ENCODE measurements at regions not wholly inside any gene's neighbourhood (a gene's known extent, or its start where the extent isn't known, plus 50 kb on each side); places are given as distances from the start of the nearest gene placed in this dataset.

DNA sequence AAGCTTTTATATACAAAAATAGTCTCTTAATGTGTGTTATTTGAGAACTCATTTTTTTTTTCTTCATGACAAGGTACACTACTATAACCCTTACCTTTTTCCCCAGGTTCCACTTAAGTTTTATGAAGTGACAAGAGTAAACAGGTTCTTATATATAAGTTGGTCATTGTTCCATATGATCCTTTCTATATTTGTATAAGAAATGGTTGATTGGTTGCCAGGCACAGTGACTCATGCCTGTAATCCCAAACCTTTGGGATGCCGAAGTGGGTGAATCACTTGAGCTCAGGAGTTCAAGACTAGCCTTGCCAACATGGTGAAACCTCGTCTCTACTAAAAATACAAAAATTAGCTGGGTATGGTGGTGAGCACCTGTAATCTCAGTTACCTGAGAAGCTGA is 108.3 kb downstream of the PCSK1 start:
- intact Hi-C loops (cut with micrococcal nuclease; ENCODE audit: unreplicated experiment) (no loop called here), in situ Hi-C loops (cut with HindIII; ENCODE audit: low pct_unique_long_range_greater_than_20kb, low sequenced_read_pairs) (no loop called here)
- no peaks in the 10 kb centered on the region for H3K36me3 ChIP-seq (ENCODE audit: control insufficient read depth, insufficient read depth, low read length)
- H3K27me3 ChIP-seq (ENCODE audit: control insufficient read depth, insufficient read depth, low read length), result no peaks in the 10 kb centered on the region
- peaks cover 8% of the 10 kb centered on the region; the same call in 1 of the 2 replicates for H3K4me1 ChIP-seq (ENCODE audit: control insufficient read depth, insufficient read depth, low read length)
- ChIA-PET POLR2A (no interaction called here), CTCF (no interaction called here)
- no peaks in the 10 kb centered on the region for H3K9me3 ChIP-seq (ENCODE audit: control insufficient read depth, insufficient read depth, low read depth, low read length)
- no TSS peak for BruUV-seq (replicated peaks)
- peak; percentile 71 for DNase-seq (ENCODE audit: low read depth, low spot score)
- ATAC-seq, result peak; percentile 91
- TF ChIP-seq SIN3A (IDR thresholded peaks at IDR 0.05; ENCODE audit: borderline replicate concordance, insufficient read depth, low read depth, low read length) (no peak), POLR2AphosphoS5 (IDR thresholded peaks at IDR 0.05; ENCODE audit: low read depth, low read length) (no peak), TCF7L2 (IDR thresholded peaks at IDR 0.05; ENCODE audit: low read depth, low read length) (no peak)
- TF ChIP-seq, protein P1, sequence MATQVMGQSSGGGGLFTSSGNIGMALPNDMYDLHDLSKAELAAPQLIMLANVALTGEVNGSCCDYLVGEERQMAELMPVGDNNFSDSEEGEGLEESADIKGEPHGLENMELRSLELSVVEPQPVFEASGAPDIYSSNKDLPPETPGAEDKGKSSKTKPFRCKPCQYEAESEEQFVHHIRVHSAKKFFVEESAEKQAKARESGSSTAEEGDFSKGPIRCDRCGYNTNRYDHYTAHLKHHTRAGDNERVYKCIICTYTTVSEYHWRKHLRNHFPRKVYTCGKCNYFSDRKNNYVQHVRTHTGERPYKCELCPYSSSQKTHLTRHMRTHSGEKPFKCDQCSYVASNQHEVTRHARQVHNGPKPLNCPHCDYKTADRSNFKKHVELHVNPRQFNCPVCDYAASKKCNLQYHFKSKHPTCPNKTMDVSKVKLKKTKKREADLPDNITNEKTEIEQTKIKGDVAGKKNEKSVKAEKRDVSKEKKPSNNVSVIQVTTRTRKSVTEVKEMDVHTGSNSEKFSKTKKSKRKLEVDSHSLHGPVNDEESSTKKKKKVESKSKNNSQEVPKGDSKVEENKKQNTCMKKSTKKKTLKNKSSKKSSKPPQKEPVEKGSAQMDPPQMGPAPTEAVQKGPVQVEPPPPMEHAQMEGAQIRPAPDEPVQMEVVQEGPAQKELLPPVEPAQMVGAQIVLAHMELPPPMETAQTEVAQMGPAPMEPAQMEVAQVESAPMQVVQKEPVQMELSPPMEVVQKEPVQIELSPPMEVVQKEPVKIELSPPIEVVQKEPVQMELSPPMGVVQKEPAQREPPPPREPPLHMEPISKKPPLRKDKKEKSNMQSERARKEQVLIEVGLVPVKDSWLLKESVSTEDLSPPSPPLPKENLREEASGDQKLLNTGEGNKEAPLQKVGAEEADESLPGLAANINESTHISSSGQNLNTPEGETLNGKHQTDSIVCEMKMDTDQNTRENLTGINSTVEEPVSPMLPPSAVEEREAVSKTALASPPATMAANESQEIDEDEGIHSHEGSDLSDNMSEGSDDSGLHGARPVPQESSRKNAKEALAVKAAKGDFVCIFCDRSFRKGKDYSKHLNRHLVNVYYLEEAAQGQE (IDR thresholded peaks at IDR 0.05; ENCODE audit: insufficient read depth in 1 of 2, low read depth in 2 of 2, low read length in 1 of 2), result no peak
- TF ChIP-seq, protein P2, sequence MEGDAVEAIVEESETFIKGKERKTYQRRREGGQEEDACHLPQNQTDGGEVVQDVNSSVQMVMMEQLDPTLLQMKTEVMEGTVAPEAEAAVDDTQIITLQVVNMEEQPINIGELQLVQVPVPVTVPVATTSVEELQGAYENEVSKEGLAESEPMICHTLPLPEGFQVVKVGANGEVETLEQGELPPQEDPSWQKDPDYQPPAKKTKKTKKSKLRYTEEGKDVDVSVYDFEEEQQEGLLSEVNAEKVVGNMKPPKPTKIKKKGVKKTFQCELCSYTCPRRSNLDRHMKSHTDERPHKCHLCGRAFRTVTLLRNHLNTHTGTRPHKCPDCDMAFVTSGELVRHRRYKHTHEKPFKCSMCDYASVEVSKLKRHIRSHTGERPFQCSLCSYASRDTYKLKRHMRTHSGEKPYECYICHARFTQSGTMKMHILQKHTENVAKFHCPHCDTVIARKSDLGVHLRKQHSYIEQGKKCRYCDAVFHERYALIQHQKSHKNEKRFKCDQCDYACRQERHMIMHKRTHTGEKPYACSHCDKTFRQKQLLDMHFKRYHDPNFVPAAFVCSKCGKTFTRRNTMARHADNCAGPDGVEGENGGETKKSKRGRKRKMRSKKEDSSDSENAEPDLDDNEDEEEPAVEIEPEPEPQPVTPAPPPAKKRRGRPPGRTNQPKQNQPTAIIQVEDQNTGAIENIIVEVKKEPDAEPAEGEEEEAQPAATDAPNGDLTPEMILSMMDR (IDR thresholded peaks at IDR 0.05), result no peak
- H3K27ac ChIP-seq (ENCODE audit: low read length), result peak overlapping the region; percentile 31; the same call in 1 of the 2 replicates
- no peak overlapping the region for H3K4me3 ChIP-seq (ENCODE audit: low read depth in 2 of 2, low read length in 2 of 2)

GRCh38 chr5:96322865-96323264 is 110.2 kb downstream of the PCSK1 start:
- POLR2A ChIA-PET, result no interaction called here
- intact Hi-C loops (cut with micrococcal nuclease; ENCODE audit: unreplicated experiment) (no loop called here), in situ Hi-C loops (cut with HindIII; ENCODE audit: low pct_unique_long_range_greater_than_20kb, low sequenced_read_pairs) (no loop called here)
- BruUV-seq (replicated peaks), result no TSS peak
- Histone ChIP-seq H3K27ac (ENCODE audit: low read length) (no peak overlapping the region; the same call in 1 of the 2 replicates), H3K4me3 (ENCODE audit: low read depth in 2 of 2, low read length in 2 of 2) (no peak overlapping the region), H3K27me3 (ENCODE audit: control insufficient read depth, insufficient read depth, low read length) (no peaks in the 10 kb centered on the region), H3K4me1 (ENCODE audit: control insufficient read depth, insufficient read depth, low read length) (peaks cover 4% of the 10 kb centered on the region; the same call in 1 of the 2 replicates), H3K9me3 (ENCODE audit: control insufficient read depth, insufficient read depth, low read depth, low read length) (no peaks in the 10 kb centered on the region), H3K36me3 (ENCODE audit: control insufficient read depth, insufficient read depth, low read length) (no peaks in the 10 kb centered on the region)
- TF ChIP-seq, protein P1 (IDR thresholded peaks at IDR 0.05; ENCODE audit: insufficient read depth in 1 of 2, low read depth in 2 of 2, low read length in 1 of 2), result no peak
- TF ChIP-seq POLR2AphosphoS5 (IDR thresholded peaks at IDR 0.05; ENCODE audit: low read depth, low read length), result no peak
- TF ChIP-seq TCF7L2 (IDR thresholded peaks at IDR 0.05; ENCODE audit: low read depth, low read length), result no peak
- TF ChIP-seq SIN3A (IDR thresholded peaks at IDR 0.05; ENCODE audit: borderline replicate concordance, insufficient read depth, low read depth, low read length), result no peak
- TF ChIP-seq, protein P2 (IDR thresholded peaks at IDR 0.05), result no peak
- CTCF ChIA-PET, result interaction anchor here (0.8 kb wide), 1 partner anchor 13 kb away, joined by 3 read pairs; no protein-coding TSS in a partner anchor
- no peak for DNase-seq (ENCODE audit: low read depth, low spot score)
- no peak for ATAC-seq
